Lung (tissue), 11 donors: ENCODE measurements at regions not wholly inside any gene's neighbourhood (a gene's known extent, or its start where the extent isn't known, plus 50 kb on each side); places are given as distances from the start of the nearest gene placed in this dataset.
A peak's percentile ranks its signal among the peaks of the same experiment; 100 is the strongest.

Experiments
- ATAC-seq: fragments of 200-7000 bp; cut with Tn5 transposase; one replicate; pipeline ENCODE4 v1.9.1; 2020; ENCODE audit warnings: moderate number of reproducible peaks; ENCODE audit not compliant: insufficient read depth, low FRiP score
- DNase-seq, 3 donors: peaks; one replicate each; pipeline ENCODE4 v3.0.0-alpha.2; 2013 to 2017
- H3K27ac ChIP-seq, 2 donors: one replicate each; pipeline ENCODE4 v1.5.1; 2013; ENCODE audit warnings: mild to moderate bottlenecking in 2 of 2, moderate library complexity in 2 of 2, control low read depth in 1 of 2, inconsistent platforms in 1 of 2, low read depth in 1 of 2, low read length in 1 of 2
- H3K27me3 ChIP-seq, 3 donors: one replicate each; pipeline ENCODE4 v1.5.1; 2013; ENCODE audit warnings: low read length in 2 of 3; ENCODE audit not compliant: control insufficient read depth in 3 of 3, insufficient read depth in 3 of 3
- H3K36me3 ChIP-seq, 4 donors: one replicate each; pipeline ENCODE4 v1.5.1; 2013; ENCODE audit warnings: low read length in 4 of 4, mild to moderate bottlenecking in 1 of 4, moderate library complexity in 1 of 4; ENCODE audit not compliant: control insufficient read depth in 4 of 4, insufficient read depth in 4 of 4
- H3K4me1 ChIP-seq, 5 donors: one replicate each; pipeline ENCODE4 v1.5.1; 2013; ENCODE audit warnings: low read length in 5 of 5, mild to moderate bottlenecking in 2 of 5, moderate library complexity in 1 of 5; ENCODE audit not compliant: control insufficient read depth in 5 of 5, insufficient read depth in 5 of 5
- H3K4me3 ChIP-seq: one replicate; pipeline ENCODE4 v1.5.1; 2013; ENCODE audit warnings: mild to moderate bottlenecking, control low read depth, moderate library complexity
- H3K9ac ChIP-seq, 2 donors: one replicate each; pipeline ENCODE4 v1.5.1; 2013; ENCODE audit warnings: low read length in 2 of 2, control low read depth in 1 of 2; ENCODE audit not compliant: insufficient read depth in 1 of 2
- H3K9me3 ChIP-seq, 4 donors: one replicate each; pipeline ENCODE4 v1.5.1; 2013; ENCODE audit warnings: low read length in 3 of 4, mild to moderate bottlenecking in 1 of 4, moderate library complexity in 1 of 4; ENCODE audit not compliant: control insufficient read depth in 4 of 4, insufficient read depth in 3 of 4
- CTCF ChIP-seq: IDR thresholded peaks from 2 replicates; pipeline ENCODE4 v1.5.1; 2012; ENCODE audit warnings: mild to moderate bottlenecking; ENCODE audit errors: control extremely low read depth, extremely low read depth
- WGBS, 2 donors: extraction: QIAGEN DNeasy Blood & Tissue Kit; methylation state at CpG; one replicate each; pipeline ENCODE4 v1.1.7; 2013; 5-methylcytosine and 5-hydroxymethylcytosine counted together
- donor health status: control.
- donor health status: control.
- donor health status: Bipolar disorder and iron deficiency.
- donor health status: healthy.
- donor health status: DM: yes; HTN: yes; CAD: no.

- no peak overlapping the region for H3K27ac ChIP-seq
- H3K36me3 ChIP-seq = no peaks in the 10 kb centered on the region
- no peak overlapping the region for H3K4me3 ChIP-seq
- 73% methylated on average over 3 of the region's 3 CpGs for WGBS, 2 donors
- DNase-seq (no peak), ATAC-seq (no peak)
- H3K4me1 ChIP-seq = no peaks in the 10 kb centered on the region
- no peak for TF ChIP-seq CTCF
- no peak overlapping the region for H3K9ac ChIP-seq
- H3K9me3 ChIP-seq = peaks cover 0 to 3% (median 0%) of the 10 kb centered on the region in 4 donors
- no peaks in the 10 kb centered on the region for H3K27me3 ChIP-seq
Observed at GRCh38 chr9:93843396-93843795, 111.8 kb downstream of the BARX1 start.

- Histone ChIP-seq H3K4me1 (peaks cover 0 to 22% (median 2%) of the 10 kb centered on the region in 5 donors), H3K9ac (no peak overlapping the region), H3K36me3 (no peaks in the 10 kb centered on the region), H3K27ac (no peak overlapping the region), H3K9me3 (no peaks in the 10 kb centered on the region), H3K4me3 (no peak overlapping the region), H3K27me3 (no peaks in the 10 kb centered on the region)
- no peak for TF ChIP-seq CTCF
- ATAC-seq (no peak), DNase-seq (no peak)
- WGBS, 2 donors = 70 to 77% methylated on average over 9 of the region's 9 CpGs
Observed at GRCh38 chr9:93830606-93831005, 124.5 kb downstream of the BARX1 start.

- DNase-seq = peak in 2 of 3 donors; percentile 36 to 59
- WGBS, 2 donors = 64 to 78% methylated on average over 8 of the region's 8 CpGs
- ATAC-seq = no peak
- H3K4me3 ChIP-seq = no peak overlapping the region
- H3K4me1 ChIP-seq = peaks cover 0 to 22% (median 2%) of the 10 kb centered on the region in 5 donors
- H3K9me3 ChIP-seq = no peaks in the 10 kb centered on the region
- H3K27me3 ChIP-seq = no peaks in the 10 kb centered on the region
- H3K27ac ChIP-seq = no peak overlapping the region
- no peak for TF ChIP-seq CTCF
- no peak overlapping the region for H3K9ac ChIP-seq
- H3K36me3 ChIP-seq = no peaks in the 10 kb centered on the region
Observed at GRCh38 chr9:93830012-93830596, 125.1 kb downstream of the BARX1 start.
